ENCODE measurements at regions not wholly inside any gene's neighbourhood (a gene's known extent, or its start where the extent isn't known, plus 50 kb on each side); places are given as distances from the start of the nearest gene placed in this dataset.

DNA sequence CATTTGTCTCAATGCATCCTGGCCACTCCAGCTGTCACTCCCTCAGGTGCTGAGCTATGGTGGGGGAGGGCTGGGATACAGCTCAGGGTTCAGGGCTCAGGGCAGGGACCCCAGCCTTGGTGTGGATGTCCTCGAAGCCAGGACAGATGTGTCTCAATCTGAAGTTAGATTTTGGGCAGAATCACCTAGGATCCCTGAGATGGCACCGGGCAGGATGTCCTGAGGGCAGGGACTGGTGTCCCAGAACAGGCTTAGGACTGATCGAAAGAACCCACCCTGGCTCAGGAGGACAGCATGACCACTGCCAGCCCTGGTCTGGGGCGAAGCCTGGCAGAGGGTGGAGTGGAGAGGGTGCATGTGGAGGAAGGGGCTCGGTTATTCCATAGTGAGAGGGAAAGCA, 96.8 kb upstream of the THY1 start:
- no peak for DNase-seq
- Mint-ChIP-seq H3K27ac (no peak overlapping the region), H3K9me3 (no peaks in the 10 kb centered on the region), H3K36me3 (no peaks in the 10 kb centered on the region), H3K4me1 (no peaks in the 10 kb centered on the region), H3K27me3 (peaks cover 7 to 34% of the 10 kb centered on the region in 2 donors), H3K4me3 (no peak overlapping the region)
- intact Hi-C loops (cut with micrococcal nuclease): no loop called here
- H3K27ac ChIP-seq (ENCODE audit: low read depth, low read length): no peak overlapping the region
- POLR2A ChIA-PET (ENCODE audit: partially characterized antibody): no interaction called here
- H3K27me3 ChIP-seq (ENCODE audit: insufficient read depth, low read length): no peaks in the 10 kb centered on the region
- no peak overlapping the region for H3K4me3 ChIP-seq (ENCODE audit: low read length in 2 of 2)
- H3K4me1 ChIP-seq (ENCODE audit: insufficient read depth, low read length): no peaks in the 10 kb centered on the region
- H3K36me3 ChIP-seq (ENCODE audit: insufficient read depth, low read length): no peaks in the 10 kb centered on the region
- no peaks in the 10 kb centered on the region for H3K9me3 ChIP-seq (ENCODE audit: control insufficient read depth in 1 of 2, low read length in 2 of 2)
- CTCF ChIA-PET (ENCODE audit: partially characterized antibody): interaction anchor here (2.4 kb wide), 1 partner anchor 14 kb away, joined by 8 read pairs; no protein-coding TSS in a partner anchor

DNA sequence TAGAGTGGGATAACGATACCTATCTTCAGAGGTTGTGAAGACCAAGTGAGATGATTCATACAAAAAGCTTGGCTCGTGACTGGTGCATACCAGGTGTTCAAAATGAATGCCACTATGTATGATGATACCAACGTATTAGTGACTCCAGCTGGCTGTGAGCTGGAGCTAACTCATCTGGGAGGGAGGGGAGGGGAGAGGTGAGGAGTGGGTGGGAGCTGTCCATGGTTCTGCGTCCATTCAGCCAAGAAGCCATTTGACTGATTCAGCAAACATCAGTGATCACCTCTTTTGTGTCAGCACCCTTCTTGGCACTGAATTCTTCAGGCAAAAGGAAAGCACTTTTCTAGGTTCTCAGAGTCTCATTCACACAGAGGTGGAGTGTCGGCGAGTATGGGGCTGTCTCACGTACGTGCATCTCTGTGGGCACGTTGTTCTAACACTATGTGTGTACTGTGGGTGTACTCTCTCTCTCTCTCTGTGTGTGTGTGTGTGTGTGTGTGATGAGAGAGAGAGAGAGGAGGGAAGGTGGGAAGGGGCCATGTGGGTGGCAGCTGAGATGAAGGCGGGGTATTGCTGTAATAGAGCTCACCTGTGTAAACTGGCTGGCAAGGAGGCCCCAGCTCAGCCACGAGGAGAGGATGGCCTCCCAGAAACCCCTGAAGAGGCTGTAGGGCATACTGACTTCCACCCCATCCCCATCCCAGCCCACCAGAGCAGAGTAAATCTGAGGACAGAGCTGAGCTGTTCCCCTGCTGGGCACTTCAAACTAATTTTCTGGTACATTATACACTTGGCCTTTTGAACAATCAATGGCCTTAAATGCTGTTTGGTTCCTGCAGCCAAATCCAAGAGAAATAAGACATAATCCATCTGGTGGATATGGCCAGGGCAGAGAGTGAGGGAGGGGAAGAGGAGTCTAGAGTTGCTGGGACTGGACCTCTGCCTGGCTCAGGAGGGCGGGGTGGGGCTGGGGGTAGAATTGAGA, 96.1 kb upstream of the THY1 start:
- POLR2A ChIA-PET (ENCODE audit: partially characterized antibody): no interaction called here
- H3K36me3 Mint-ChIP-seq: no peaks in the 10 kb centered on the region
- intact Hi-C loops (cut with micrococcal nuclease): no loop called here
- no peak overlapping the region for H3K27ac ChIP-seq (ENCODE audit: low read depth, low read length)
- H3K27me3 Mint-ChIP-seq: peaks cover 7 to 32% of the 10 kb centered on the region in 2 donors
- no peaks in the 10 kb centered on the region for H3K9me3 Mint-ChIP-seq
- no peaks in the 10 kb centered on the region for H3K36me3 ChIP-seq (ENCODE audit: insufficient read depth, low read length)
- H3K4me1 Mint-ChIP-seq: no peaks in the 10 kb centered on the region
- no peaks in the 10 kb centered on the region for H3K9me3 ChIP-seq (ENCODE audit: control insufficient read depth in 1 of 2, low read length in 2 of 2)
- CTCF ChIA-PET (ENCODE audit: partially characterized antibody): interaction anchor here (2.4 kb wide), 1 partner anchor 15 kb away, joined by 8 read pairs; no protein-coding TSS in a partner anchor
- H3K27ac Mint-ChIP-seq: no peak overlapping the region
- DNase-seq: no peak
- H3K27me3 ChIP-seq (ENCODE audit: insufficient read depth, low read length): no peaks in the 10 kb centered on the region
- no peak overlapping the region for H3K4me3 Mint-ChIP-seq
- H3K4me1 ChIP-seq (ENCODE audit: insufficient read depth, low read length): no peaks in the 10 kb centered on the region
- no peak overlapping the region for H3K4me3 ChIP-seq (ENCODE audit: low read length in 2 of 2)

DNA sequence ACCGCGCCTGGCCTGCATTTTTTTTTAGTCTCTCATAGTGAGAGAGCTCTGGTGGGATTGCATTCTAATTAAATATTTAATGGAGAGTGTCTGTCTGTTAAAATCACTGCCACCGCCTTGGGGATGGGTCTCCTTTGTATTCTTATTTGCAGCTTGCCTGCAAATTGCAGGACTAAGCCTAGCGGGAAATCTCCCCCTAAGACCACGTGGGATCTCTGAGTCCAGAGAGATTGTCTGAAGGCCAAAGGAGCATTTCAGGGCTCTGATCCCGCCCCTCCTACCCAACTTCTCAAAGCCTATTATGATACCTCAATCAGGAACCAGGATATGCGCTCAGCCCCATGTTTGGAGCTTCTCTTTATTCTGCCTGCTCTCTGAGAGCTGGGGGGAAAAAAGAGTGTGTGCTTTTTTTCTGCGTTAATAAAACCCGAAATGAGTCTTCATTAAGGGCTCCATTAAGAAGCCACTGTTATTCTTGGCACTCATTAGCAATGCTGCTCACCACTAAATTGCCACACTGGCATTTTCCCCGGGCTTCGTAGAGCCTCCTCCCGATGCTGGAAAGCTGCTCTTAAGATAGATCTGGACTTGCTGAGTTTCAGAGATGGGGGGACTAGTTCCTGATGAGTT, 92.9 kb upstream of the THY1 start:
- Mint-ChIP-seq H3K9me3 (no peaks in the 10 kb centered on the region), H3K4me3 (no peak overlapping the region), H3K27me3 (peaks cover 9 to 36% of the 10 kb centered on the region in 2 donors), H3K4me1 (no peaks in the 10 kb centered on the region), H3K27ac (no peak overlapping the region), H3K36me3 (no peaks in the 10 kb centered on the region)
- Histone ChIP-seq H3K4me3 (ENCODE audit: low read length in 2 of 2) (no peak overlapping the region), H3K4me1 (ENCODE audit: insufficient read depth, low read length) (no peaks in the 10 kb centered on the region), H3K36me3 (ENCODE audit: insufficient read depth, low read length) (no peaks in the 10 kb centered on the region), H3K27ac (ENCODE audit: low read depth, low read length) (no peak overlapping the region), H3K9me3 (ENCODE audit: control insufficient read depth in 1 of 2, low read length in 2 of 2) (no peaks in the 10 kb centered on the region), H3K27me3 (ENCODE audit: insufficient read depth, low read length) (no peaks in the 10 kb centered on the region)
- POLR2A ChIA-PET (ENCODE audit: partially characterized antibody): no interaction called here
- DNase-seq: no peak
- intact Hi-C loops (cut with micrococcal nuclease): no loop called here
- CTCF ChIA-PET (ENCODE audit: partially characterized antibody): no interaction called here

DNA sequence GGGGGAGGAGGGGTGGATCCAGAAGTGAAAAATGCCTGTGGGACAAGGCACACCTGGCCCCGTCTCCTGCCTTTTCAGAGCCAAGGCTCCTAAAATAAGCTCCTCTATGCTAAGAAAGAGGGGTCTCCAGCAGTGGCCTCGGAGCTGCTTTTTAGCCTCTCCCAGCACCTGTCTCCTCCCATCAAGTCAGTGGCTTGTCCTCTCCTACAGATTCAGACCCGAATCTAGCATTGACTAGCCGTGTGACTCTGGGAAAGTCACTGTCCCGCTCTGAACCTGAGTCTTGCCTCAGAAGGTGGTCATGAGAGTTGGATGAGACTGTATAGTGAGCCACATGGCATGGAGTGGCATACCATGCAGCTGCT, 90.8 kb upstream of the THY1 start:
- POLR2A ChIA-PET (ENCODE audit: partially characterized antibody): no interaction called here
- no peaks in the 10 kb centered on the region for H3K27me3 ChIP-seq (ENCODE audit: insufficient read depth, low read length)
- no peak overlapping the region for H3K4me3 ChIP-seq (ENCODE audit: low read length in 2 of 2)
- DNase-seq: no peak
- Mint-ChIP-seq H3K9me3 (peaks cover 0 to 3% (median 0%) of the 10 kb centered on the region in 8 donors), H3K4me3 (no peak overlapping the region), H3K27ac (no peak overlapping the region), H3K36me3 (no peaks in the 10 kb centered on the region), H3K27me3 (peaks cover 8 to 31% of the 10 kb centered on the region in 2 donors), H3K4me1 (no peaks in the 10 kb centered on the region)
- H3K36me3 ChIP-seq (ENCODE audit: insufficient read depth, low read length): no peaks in the 10 kb centered on the region
- no peaks in the 10 kb centered on the region for H3K9me3 ChIP-seq (ENCODE audit: control insufficient read depth in 1 of 2, low read length in 2 of 2)
- H3K4me1 ChIP-seq (ENCODE audit: insufficient read depth, low read length): no peaks in the 10 kb centered on the region
- intact Hi-C loops (cut with micrococcal nuclease): no loop called here
- CTCF ChIA-PET (ENCODE audit: partially characterized antibody): no interaction called here
- H3K27ac ChIP-seq (ENCODE audit: low read depth, low read length): no peak overlapping the region

DNA sequence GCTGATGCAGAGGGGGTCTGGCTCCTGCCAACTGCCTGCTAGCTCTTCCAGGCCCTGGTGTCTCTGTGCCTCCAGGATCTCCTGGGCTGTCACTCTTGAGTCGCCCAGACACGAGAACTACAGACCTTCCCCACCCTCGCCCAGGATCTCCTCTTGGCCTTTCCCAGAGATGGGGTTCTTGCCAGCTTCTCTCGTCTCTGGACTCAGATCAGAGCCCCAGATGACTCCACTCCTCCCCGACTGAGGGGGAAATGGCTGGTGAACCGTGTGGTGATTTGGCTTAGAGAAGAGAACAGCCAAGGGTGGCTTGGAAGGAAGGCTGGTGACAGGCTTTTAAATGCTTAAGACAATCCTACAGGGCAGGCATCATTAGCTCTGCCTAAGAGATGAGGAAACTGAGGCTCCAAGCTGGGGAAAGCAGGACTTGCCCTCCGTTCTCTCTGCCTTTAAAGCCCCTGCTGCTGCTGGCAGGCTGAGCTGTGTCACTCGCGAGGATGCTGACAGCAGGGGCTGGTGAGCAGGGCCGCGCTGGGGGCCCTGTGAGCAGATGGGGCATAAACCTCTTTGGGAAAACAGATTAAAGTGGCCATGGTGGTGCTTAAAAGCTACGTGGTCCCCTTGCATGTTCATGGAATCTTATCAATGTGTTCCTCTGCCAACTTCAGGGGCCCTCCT, 90.3 kb upstream of the THY1 start:
- Histone ChIP-seq H3K4me3 (ENCODE audit: low read length in 2 of 2) (no peak overlapping the region), H3K4me1 (ENCODE audit: insufficient read depth, low read length) (no peaks in the 10 kb centered on the region), H3K36me3 (ENCODE audit: insufficient read depth, low read length) (no peaks in the 10 kb centered on the region), H3K27me3 (ENCODE audit: insufficient read depth, low read length) (no peaks in the 10 kb centered on the region), H3K27ac (ENCODE audit: low read depth, low read length) (no peak overlapping the region), H3K9me3 (ENCODE audit: control insufficient read depth in 1 of 2, low read length in 2 of 2) (no peaks in the 10 kb centered on the region)
- intact Hi-C loops (cut with micrococcal nuclease): no loop called here
- ChIA-PET POLR2A (ENCODE audit: partially characterized antibody) (no interaction called here), CTCF (ENCODE audit: partially characterized antibody) (interaction anchor here (1.2 kb wide), 1 partner anchor 21 kb away, joined by 3 read pairs; no protein-coding TSS in a partner anchor)
- H3K4me1 Mint-ChIP-seq: no peaks in the 10 kb centered on the region
- H3K4me3 Mint-ChIP-seq: no peak overlapping the region
- peaks cover 7 to 30% of the 10 kb centered on the region in 2 donors for H3K27me3 Mint-ChIP-seq
- no peak for DNase-seq
- H3K27ac Mint-ChIP-seq: no peak overlapping the region
- no peaks in the 10 kb centered on the region for H3K36me3 Mint-ChIP-seq
- H3K9me3 Mint-ChIP-seq: peaks cover 0 to 3% (median 0%) of the 10 kb centered on the region in 8 donors

DNA sequence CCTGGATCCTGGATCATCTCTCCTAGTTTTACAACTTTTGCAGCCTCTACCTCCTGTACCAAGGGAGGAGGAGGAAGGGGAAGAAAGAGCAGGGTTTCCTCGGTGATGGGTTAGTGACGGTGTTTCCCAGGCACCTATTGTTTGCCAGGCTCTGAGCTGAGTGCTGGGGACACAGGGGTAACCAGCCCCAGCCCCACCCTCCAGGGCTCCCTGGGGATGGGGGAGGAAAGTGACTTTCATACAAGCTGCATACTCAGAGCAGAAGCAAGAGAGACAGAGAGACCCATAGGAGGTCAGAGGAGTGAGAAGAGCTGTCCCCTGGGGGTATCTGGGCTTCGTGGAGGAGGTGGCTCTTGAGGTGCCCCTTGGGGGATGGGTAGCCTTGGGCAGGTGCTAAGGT, 89.4 kb upstream of the THY1 start:
- Mint-ChIP-seq H3K36me3 (no peaks in the 10 kb centered on the region), H3K27me3 (peaks cover 4 to 27% of the 10 kb centered on the region in 2 donors), H3K4me1 (no peaks in the 10 kb centered on the region), H3K27ac (no peak overlapping the region), H3K9me3 (peaks cover 0 to 3% (median 0%) of the 10 kb centered on the region in 8 donors), H3K4me3 (no peak overlapping the region)
- no peak overlapping the region for H3K27ac ChIP-seq (ENCODE audit: low read depth, low read length)
- no peaks in the 10 kb centered on the region for H3K9me3 ChIP-seq (ENCODE audit: control insufficient read depth in 1 of 2, low read length in 2 of 2)
- H3K27me3 ChIP-seq (ENCODE audit: insufficient read depth, low read length): no peaks in the 10 kb centered on the region
- ChIA-PET CTCF (ENCODE audit: partially characterized antibody) (interaction anchor here (1.2 kb wide), 1 partner anchor 22 kb away, joined by 3 read pairs; no protein-coding TSS in a partner anchor), POLR2A (ENCODE audit: partially characterized antibody) (no interaction called here)
- H3K4me3 ChIP-seq (ENCODE audit: low read length in 2 of 2): no peak overlapping the region
- DNase-seq: no peak
- intact Hi-C loops (cut with micrococcal nuclease): no loop called here
- no peaks in the 10 kb centered on the region for H3K4me1 ChIP-seq (ENCODE audit: insufficient read depth, low read length)
- no peaks in the 10 kb centered on the region for H3K36me3 ChIP-seq (ENCODE audit: insufficient read depth, low read length)

All from CD4-positive, alpha-beta memory T cell (primary cell).